Peyer's patch (tissue), 4 donors: ENCODE measurements at regions not wholly inside any gene's neighbourhood (a gene's known extent, or its start where the extent isn't known, plus 50 kb on each side); places are given as distances from the start of the nearest gene placed in this dataset.

Experiments used
- DNase-seq, 3 donors: peaks; one replicate each; pipeline ENCODE4 v3.0.0-alpha.2; 2017 to 2019
- H3K27ac ChIP-seq, 4 donors: fragments of 200-600 bp; sonication (generic); one replicate each; pipeline ENCODE4 v1.5.1; 2016 to 2019
- H3K27me3 ChIP-seq, 2 donors: fragments of 200-600 bp; sonication (generic); one replicate each; pipeline ENCODE4 v1.5.1; 2019
- H3K36me3 ChIP-seq, 3 donors: fragments of 200-600 bp; sonication (generic); one replicate each; pipeline ENCODE4 v1.5.1; 2016 to 2019
- H3K4me1 ChIP-seq, 4 donors: fragments of 200-600 bp; sonication (generic); one replicate each; pipeline ENCODE4 v1.5.1; 2016 to 2019
- H3K4me3 ChIP-seq, 4 donors: fragments of 200-600 bp; sonication (generic); 1 replicate in 3 of 4; 2 replicates in 1 of 4; pipeline ENCODE4 v1.5.1; 2016 to 2019; ENCODE audit warnings: mild to moderate bottlenecking in 1 of 4
- H3K9me3 ChIP-seq, 4 donors: fragments of 200-600 bp; sonication (generic); one replicate each; pipeline ENCODE4 v1.5.1; 2016 to 2019; ENCODE audit warnings: mild to moderate bottlenecking in 1 of 4
- CTCF ChIP-seq, 6 experiments: fragments of 450-650 bp in 4 of 6; fragments of 200-600 bp in 2 of 6; sonication (generic) in 1 of 6; IDR thresholded peaks; one replicate each; pipeline ENCODE4 v1.5.1; 2017 to 2019; ENCODE audit warnings: antibody characterized with exemption in 6 of 6, mild to moderate bottlenecking in 3 of 6, moderate library complexity in 1 of 6
- POLR2A ChIP-seq, 2 donors: fragments of 450-650 bp; IDR thresholded peaks; one replicate each; pipeline ENCODE4 v1.5.1; 2017; ENCODE audit warnings: antibody characterized with exemption in 2 of 2, mild to moderate bottlenecking in 2 of 2, moderate library complexity in 2 of 2

DNA sequence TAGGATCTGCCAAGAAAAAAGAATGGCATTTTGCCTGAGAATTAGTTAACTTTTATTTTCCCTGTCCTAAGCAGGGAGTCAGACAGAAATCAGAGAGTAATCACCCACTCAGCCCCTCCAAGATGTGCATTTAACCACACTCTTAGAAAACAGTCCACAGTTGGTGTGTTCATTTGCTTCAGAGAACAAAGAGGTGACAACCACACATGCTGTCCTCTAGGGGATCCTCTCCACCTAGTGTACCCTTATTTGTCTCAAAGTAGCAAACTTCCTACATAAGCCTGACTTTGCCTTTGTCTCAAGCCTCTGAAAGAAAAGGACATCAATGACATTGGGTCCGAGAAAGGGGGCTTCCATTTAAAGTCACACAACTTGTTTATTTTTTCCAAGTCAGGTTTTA, 107.0 kb upstream of the RFC3 start:
- Histone ChIP-seq H3K36me3 (no peaks in the 10 kb centered on the region), H3K27ac (no peak overlapping the region), H3K27me3 (no peaks in the 10 kb centered on the region), H3K4me3 (no peak overlapping the region), H3K9me3 (peaks cover 0 to 8% (median 0%) of the 10 kb centered on the region in 4 donors), H3K4me1 (no peaks in the 10 kb centered on the region)
- DNase-seq, result no peak
- TF ChIP-seq CTCF (IDR thresholded peaks at IDR 0.05), result no peak
- TF ChIP-seq POLR2A (IDR thresholded peaks at IDR 0.05), result no peak

DNA sequence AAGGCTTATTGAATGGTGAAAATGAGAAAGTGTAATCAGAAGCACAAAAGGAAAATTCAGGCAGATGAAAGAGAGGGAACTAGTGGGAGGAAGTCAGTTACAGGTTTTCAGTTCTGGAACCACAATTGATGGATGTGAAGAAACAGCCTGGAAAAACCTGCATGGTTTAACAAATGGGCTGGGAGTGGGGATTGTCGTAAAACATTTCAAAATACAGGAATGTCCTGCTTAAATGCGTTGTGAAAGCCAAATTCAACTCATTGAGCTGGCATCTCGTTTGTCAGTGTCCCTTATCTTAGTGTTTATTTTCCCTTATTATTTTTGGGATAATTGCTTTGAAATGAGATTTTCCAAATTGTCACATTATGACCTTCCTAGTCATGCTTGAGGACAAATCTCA, 106.5 kb upstream of the RFC3 start:
- H3K27me3 ChIP-seq, result no peaks in the 10 kb centered on the region
- no peak overlapping the region for H3K4me3 ChIP-seq
- TF ChIP-seq POLR2A (IDR thresholded peaks at IDR 0.05) (no peak), CTCF (IDR thresholded peaks at IDR 0.05) (no peak)
- H3K4me1 ChIP-seq, result no peaks in the 10 kb centered on the region
- no peak overlapping the region for H3K27ac ChIP-seq
- H3K36me3 ChIP-seq, result no peaks in the 10 kb centered on the region
- peaks cover 0 to 4% (median 0%) of the 10 kb centered on the region in 4 donors for H3K9me3 ChIP-seq
- no peak for DNase-seq

DNA sequence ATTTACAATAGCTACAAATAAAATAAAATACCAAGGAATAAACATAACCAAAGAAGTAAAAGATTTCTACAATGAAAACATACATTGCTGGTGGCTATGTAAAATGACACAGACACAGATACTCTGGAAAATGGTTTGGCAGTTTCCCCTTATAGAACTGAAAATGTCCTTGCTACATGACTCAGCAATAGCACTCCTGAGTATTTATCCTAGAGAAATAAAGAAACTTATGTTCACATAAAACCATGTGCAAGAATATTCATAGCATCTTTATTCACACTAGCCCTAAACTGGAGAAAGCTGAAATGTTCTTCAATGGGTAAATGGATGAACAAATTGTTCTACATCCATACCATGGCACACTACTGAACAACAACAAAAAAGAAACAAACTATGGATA, 100.2 kb upstream of the RFC3 start:
- Histone ChIP-seq H3K27ac (no peak overlapping the region), H3K4me3 (no peak overlapping the region), H3K9me3 (no peaks in the 10 kb centered on the region), H3K4me1 (peaks cover 0 to 3% (median 0%) of the 10 kb centered on the region in 4 donors), H3K36me3 (no peaks in the 10 kb centered on the region), H3K27me3 (no peaks in the 10 kb centered on the region)
- no peak for DNase-seq
- TF ChIP-seq POLR2A (IDR thresholded peaks at IDR 0.05), result no peak
- TF ChIP-seq CTCF (IDR thresholded peaks at IDR 0.05), result no peak

DNA sequence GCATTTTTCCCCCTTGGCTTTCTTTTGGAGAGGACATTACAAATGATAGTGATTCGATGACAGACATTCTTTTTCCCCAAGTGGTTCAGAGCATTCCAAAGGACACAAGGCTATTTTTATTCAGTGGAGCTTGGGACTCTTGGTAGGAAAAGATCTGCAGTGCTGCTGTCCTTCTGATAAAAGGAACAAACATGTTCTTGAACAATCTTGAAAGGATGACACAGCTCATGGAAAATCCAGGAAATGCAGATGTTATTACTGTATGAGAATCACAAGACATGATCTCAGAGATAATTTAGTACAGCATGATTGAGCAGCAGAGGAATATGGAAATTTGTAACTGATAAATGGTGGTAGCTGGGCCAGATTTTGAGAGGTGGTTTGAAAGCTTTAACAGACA, 96.2 kb upstream of the RFC3 start:
- Histone ChIP-seq H3K27me3 (no peaks in the 10 kb centered on the region), H3K36me3 (no peaks in the 10 kb centered on the region), H3K4me3 (no peak overlapping the region), H3K9me3 (no peaks in the 10 kb centered on the region), H3K4me1 (peaks cover 0 to 15% (median 0%) of the 10 kb centered on the region in 4 donors), H3K27ac (peak overlapping the region in 2 of 4 donors; percentile 17 to 33)
- no peak for DNase-seq
- TF ChIP-seq POLR2A (IDR thresholded peaks at IDR 0.05) (no peak), CTCF (IDR thresholded peaks at IDR 0.05) (no peak)

DNA sequence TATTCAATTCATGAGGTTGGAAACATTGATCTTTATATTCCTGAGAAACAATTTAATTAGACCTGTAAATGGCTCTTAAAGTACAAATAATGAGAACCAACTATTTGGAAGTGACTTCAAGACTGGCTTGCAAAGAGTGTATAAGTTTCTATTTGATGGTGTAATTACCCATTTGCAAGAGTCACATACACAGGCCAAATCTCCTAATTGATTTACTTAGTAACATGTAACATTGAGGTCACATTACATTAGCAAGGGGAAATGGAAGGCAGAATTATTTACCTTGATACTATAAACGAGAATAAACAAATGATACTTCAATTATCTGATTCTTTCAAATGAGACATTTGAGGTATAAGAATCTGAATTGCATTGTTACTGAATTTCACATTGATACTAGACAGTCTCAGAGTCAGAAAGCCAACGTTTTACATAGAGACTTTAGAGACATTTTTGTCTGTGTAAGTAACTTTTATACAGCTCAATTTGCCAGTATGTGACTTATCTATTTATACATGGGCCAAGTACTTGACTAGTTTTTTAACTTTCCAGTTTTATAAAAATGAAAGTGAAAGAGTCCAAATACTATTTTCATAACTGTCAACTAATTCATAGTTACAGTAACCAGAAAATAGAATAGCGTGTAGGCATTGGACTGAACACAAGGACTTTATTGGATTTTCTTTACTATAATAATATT, 95.6 kb upstream of the RFC3 start:
- Histone ChIP-seq H3K4me1 (peaks cover 0 to 15% (median 0%) of the 10 kb centered on the region in 4 donors), H3K9me3 (no peaks in the 10 kb centered on the region), H3K27me3 (no peaks in the 10 kb centered on the region), H3K4me3 (no peak overlapping the region), H3K36me3 (no peaks in the 10 kb centered on the region), H3K27ac (peak overlapping the region in 2 of 4 donors; percentile 17 to 33)
- TF ChIP-seq CTCF (IDR thresholded peaks at IDR 0.05), result no peak
- no peak for TF ChIP-seq POLR2A (IDR thresholded peaks at IDR 0.05)
- DNase-seq, result no peak
